Chondrocyte (in vitro differentiated cells): ENCODE measurements at regions not wholly inside any gene's neighbourhood (a gene's known extent, or its start where the extent isn't known, plus 50 kb on each side); places are given as distances from the start of the nearest gene placed in this dataset.

Experiments used
- DNase-seq: peaks from one replicate; pipeline ENCODE4 v3.0.0; 2021; ENCODE audit warnings: mixed read lengths, low spot score
- H3K27ac Mint-ChIP-seq: one replicate; pipeline ENCODE4 v1.8.0; 2021; ENCODE audit warnings: mild to moderate bottlenecking, moderate library complexity, mixed read lengths; ENCODE audit not compliant: unreplicated experiment
- H3K27me3 Mint-ChIP-seq: 2 replicates; pipeline ENCODE4 v1.8.0; 2021; ENCODE audit warnings: low read depth, mixed read lengths
- H3K36me3 Mint-ChIP-seq: 2 replicates; pipeline ENCODE4 v1.8.0; 2021; ENCODE audit warnings: low read depth, mixed read lengths
- H3K4me1 Mint-ChIP-seq: 2 replicates; pipeline ENCODE4 v1.8.0; 2021; ENCODE audit warnings: low read depth, mild to moderate bottlenecking, mixed read lengths
- H3K4me3 Mint-ChIP-seq: one replicate; pipeline ENCODE4 v1.8.0; 2021; ENCODE audit warnings: mild to moderate bottlenecking, moderate library complexity, mixed read lengths; ENCODE audit not compliant: unreplicated experiment
- H3K9me3 Mint-ChIP-seq: 2 replicates; pipeline ENCODE4 v1.8.0; 2021; ENCODE audit warnings: low read depth, mixed read lengths
- CTCF ChIP-seq: fragments of 200-600 bp; sonication (generic); IDR thresholded peaks from 2 replicates; pipeline ENCODE4 v1.5.0; 2021; ENCODE audit warnings: antibody characterized with exemption, mild to moderate bottlenecking, moderate library complexity

- Mint-ChIP-seq H3K27me3 (peaks cover 9% of the 10 kb centered on the region), H3K4me3 (no peak overlapping the region)
These were observed 406.8 kb downstream of the TMA16 start for GRCh38 chr4:163901319-163901718.

GRCh38 chr4:163902417-163902816 is 407.9 kb downstream of the TMA16 start:
- no peak overlapping the region for H3K4me3 Mint-ChIP-seq
- no peak for TF ChIP-seq CTCF
- H3K27ac Mint-ChIP-seq: no peak overlapping the region
- peaks cover 7% of the 10 kb centered on the region for H3K9me3 Mint-ChIP-seq
- no peaks in the 10 kb centered on the region for H3K36me3 Mint-ChIP-seq
- H3K4me1 Mint-ChIP-seq: no peaks in the 10 kb centered on the region
- no peak for DNase-seq
- peaks cover 9% of the 10 kb centered on the region for H3K27me3 Mint-ChIP-seq

More at GRCh38 chr4:163901319-163901718, 406.8 kb downstream of the TMA16 start:
- DNase-seq: no peak
- Mint-ChIP-seq H3K4me1 (no peaks in the 10 kb centered on the region), H3K27ac (no peak overlapping the region), H3K36me3 (no peaks in the 10 kb centered on the region), H3K9me3 (peaks cover 15% of the 10 kb centered on the region)
- no peak for TF ChIP-seq CTCF

GRCh38 chr4:163911891-163912290 is 417.4 kb downstream of the TMA16 start:
- H3K27me3 Mint-ChIP-seq: peaks cover 3% of the 10 kb centered on the region
- no peaks in the 10 kb centered on the region for H3K9me3 Mint-ChIP-seq
- no peak for TF ChIP-seq CTCF
- H3K4me3 Mint-ChIP-seq: no peak overlapping the region
- no peak for DNase-seq
- H3K4me1 Mint-ChIP-seq: no peaks in the 10 kb centered on the region
- no peaks in the 10 kb centered on the region for H3K36me3 Mint-ChIP-seq
- no peak overlapping the region for H3K27ac Mint-ChIP-seq

GRCh38 chr4:163913571-163913970 is 419.1 kb downstream of the TMA16 start:
- DNase-seq: no peak
- no peak for TF ChIP-seq CTCF
- Mint-ChIP-seq H3K27ac (no peak overlapping the region), H3K27me3 (peaks cover 11% of the 10 kb centered on the region), H3K9me3 (no peaks in the 10 kb centered on the region), H3K4me1 (no peaks in the 10 kb centered on the region), H3K4me3 (no peak overlapping the region), H3K36me3 (no peaks in the 10 kb centered on the region)

- no peak for TF ChIP-seq CTCF
- H3K4me1 Mint-ChIP-seq: no peaks in the 10 kb centered on the region
- no peak overlapping the region for H3K4me3 Mint-ChIP-seq
- H3K27ac Mint-ChIP-seq: no peak overlapping the region
- no peaks in the 10 kb centered on the region for H3K9me3 Mint-ChIP-seq
- no peak for DNase-seq
- no peaks in the 10 kb centered on the region for H3K36me3 Mint-ChIP-seq
- peaks cover 11% of the 10 kb centered on the region for H3K27me3 Mint-ChIP-seq
These were observed 421.4 kb downstream of the TMA16 start for GRCh38 chr4:163915896-163916295.
